HepG2 (cell line): ENCODE measurements at regions not wholly inside any gene's neighbourhood (a gene's known extent, or its start where the extent isn't known, plus 50 kb on each side); places are given as distances from the start of the nearest gene placed in this dataset.

Source experiments
- ATAC-seq: fragments of 200-7000 bp; cut with Tn5 transposase; 3 replicates; pipeline ENCODE4 v1.9.1; 2020; ENCODE audit warnings: mild to moderate bottlenecking, moderate library complexity
- BruUV-seq: library from RNA; stranded (reverse); fragments of 400-500 nt; replicated peaks from 2 replicates; lab custom pipeline; 2021; lab: Mats Ljungman, UMichigan
- CTCF ChIA-PET: fragments of 300-600 bp; formaldehyde crosslinking; extraction: SDS; loops from one replicate; lab custom pipeline; 2021; ENCODE audit warnings: low total read pairs, inconsistent platforms, low intra/inter-chr PET ratio; lab: Yijun Ruan, JAX
- POLR2A ChIA-PET: fragments of 350-600 bp; sonication (Branson Sonifier 250); formaldehyde crosslinking; loops from one replicate; lab custom pipeline; 2020; ENCODE audit warnings: antibody characterized with exemption, inconsistent platforms; lab: Yijun Ruan, JAX
- DNase-seq: peaks from one replicate; pipeline ENCODE4 v3.0.0-alpha.2; 2015; ENCODE audit warnings: low spot score
- FAIRE-seq: peaks from 3 replicates; lab custom pipeline; 2011; peaks lifted over from hg19 to GRCh38; lab: Jason Lieb, UNC
- H2AFZ ChIP-seq: one replicate; pipeline ENCODE4 v1.6.1; 2011; ENCODE audit warnings: low read length, inconsistent platforms
- H3K27ac ChIP-seq: fragments of 300-600 bp; 3 replicates; pipeline ENCODE4 v1.8.0; 2011; ENCODE audit warnings: mixed run types, mild to moderate bottlenecking, mixed read lengths, low read length, inconsistent platforms; ENCODE audit not compliant: insufficient read depth; ENCODE audit errors: extremely low read length
- H3K27me3 ChIP-seq, 2 experiments: fragments of 200-600 bp in 1 of 2; 2 replicates in 1 of 2; 3 replicates in 1 of 2; pipeline versions ENCODE4 v1.6.0 to v1.8.0; 2011; ENCODE audit warnings: low read length in 2 of 2, mild to moderate bottlenecking in 2 of 2, moderate library complexity in 2 of 2, inconsistent platforms in 1 of 2; ENCODE audit not compliant: insufficient read depth in 2 of 2, control insufficient read depth in 1 of 2
- H3K36me3 ChIP-seq, 2 experiments: fragments of 200-600 bp in 1 of 2; replicated peaks in 1 of 2; 2 replicates in 1 of 2; 3 replicates in 1 of 2; pipeline versions ENCODE4 v1.5.1 to v1.8.0; 2011; ENCODE audit warnings: low read length in 2 of 2, inconsistent platforms in 1 of 2; ENCODE audit not compliant: insufficient read depth in 2 of 2, control insufficient read depth in 1 of 2
- H3K4me1 ChIP-seq: 2 replicates; pipeline ENCODE4 v1.5.1; 2012; ENCODE audit warnings: low read length, inconsistent platforms; ENCODE audit not compliant: insufficient read depth
- H3K4me2 ChIP-seq: 2 replicates; pipeline ENCODE4 v1.6.0; 2011; ENCODE audit warnings: low read depth, low read length, inconsistent platforms
- H3K4me3 ChIP-seq, 3 experiments: fragments of 200-600 bp in 1 of 3; sonication (generic), shearing (Covaris generic) in 1 of 3; replicated peaks in 1 of 3; 2 replicates each; pipeline ENCODE4 v1.5.1; 2011 to 2016; ENCODE audit warnings: low read length in 3 of 3, inconsistent platforms in 2 of 3, low read depth in 2 of 3, mild to moderate bottlenecking in 2 of 3, control low read depth in 1 of 3, mixed read lengths in 1 of 3; ENCODE audit not compliant: insufficient read depth in 1 of 3
- H3K79me2 ChIP-seq: one replicate; pipeline ENCODE4 v1.6.1; 2011; ENCODE audit warnings: low read length, inconsistent platforms; ENCODE audit not compliant: insufficient read depth
- H3K9ac ChIP-seq: 2 replicates; pipeline ENCODE4 v1.6.0; 2011; ENCODE audit warnings: mild to moderate bottlenecking, low read depth, low read length, inconsistent platforms; ENCODE audit not compliant: insufficient read depth
- H3K9me3 ChIP-seq: 2 replicates; pipeline ENCODE4 v1.5.1; 2012; ENCODE audit warnings: mild to moderate bottlenecking, low read length
- H4K20me1 ChIP-seq: 2 replicates; pipeline ENCODE4 v1.6.0; 2011; ENCODE audit warnings: inconsistent platforms, mild to moderate bottlenecking, low read length, moderate library complexity; ENCODE audit not compliant: insufficient read depth
- MAFF ChIP-seq: IDR thresholded peaks from 2 replicates; pipeline ENCODE4 v1.6.1; 2011; ENCODE audit warnings: low read depth, low read length, improper control_type of control experiment
- MAFK ChIP-seq, 2 experiments: IDR thresholded peaks in 1 of 2; conservative IDR thresholded peaks in 1 of 2; 2 replicates each; pipeline ENCODE4 v1.6.1; 2011; ENCODE audit warnings: improper control_type of control experiment in 2 of 2, low read length in 2 of 2
- NFE2 ChIP-seq: sonication (generic); formaldehyde crosslinking; IDR thresholded peaks from 2 replicates; pipeline ENCODE4 v1.4.0; 2020; ENCODE audit warnings: missing genetic modification reagents
- PHF8 ChIP-seq: sonication (generic); formaldehyde crosslinking; IDR thresholded peaks from 2 replicates; pipeline ENCODE4 v1.5.0; 2020; ENCODE audit warnings: missing genetic modification reagents
- ZNF207 ChIP-seq: fragments of 450-650 bp; IDR thresholded peaks from 2 replicates; pipeline ENCODE4 v1.6.1; 2016; ENCODE audit warnings: antibody characterized with exemption, borderline replicate concordance
- WGBS: methylation state at CpG from one replicate; pipeline ENCODE4 v1.1.6; 2017; ENCODE audit warnings: low lambda C conversion rate; 5-methylcytosine and 5-hydroxymethylcytosine counted together
- in situ Hi-C: cut with HindIII; loops from 2 replicates; pipeline ENCODE4 v1.10.0; 2017; ENCODE audit warnings: low pct_unique_long_range_greater_than_20kb; ENCODE audit not compliant: extremely low pct_ligation_motif_present
- intact Hi-C: fragments of 100-400 bp; cut with micrococcal nuclease; formaldehyde crosslinking; loops from one replicate; pipeline ENCODE4 v1.10.0; 2022; ENCODE audit not compliant: unreplicated experiment
- TF ChIP-seq, protein P1 (sequence below): sonication (generic); formaldehyde crosslinking; IDR thresholded peaks from 2 replicates; pipeline ENCODE4 v1.4.0; 2020; ENCODE audit warnings: missing genetic modification reagents

DNA sequence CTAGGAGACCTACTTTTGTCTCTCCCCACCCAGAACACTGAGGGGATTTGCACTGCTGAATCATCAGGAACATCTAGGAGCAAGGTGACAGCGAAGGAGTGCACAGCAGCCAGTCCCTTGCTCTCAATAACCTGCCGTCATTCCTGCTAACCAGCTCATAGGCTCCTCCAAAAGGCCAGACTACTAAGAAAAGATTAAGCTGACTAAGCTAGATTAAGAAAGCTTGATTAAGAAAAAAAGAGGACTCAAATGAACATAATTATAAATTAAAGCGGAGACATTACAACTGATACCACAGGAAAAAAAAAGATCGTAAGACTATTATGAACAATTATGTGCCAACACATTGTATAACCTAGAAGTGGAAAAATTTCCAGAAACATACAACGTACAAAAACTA, 1254.8 kb upstream of the CHAC2 start:
- POLR2A ChIA-PET, result no interaction called here
- CTCF ChIA-PET, result no interaction called here

More for the DNA sequence above, 1254.8 kb upstream of the CHAC2 start:
- ATAC-seq (no peak), FAIRE-seq (no peak), DNase-seq (no peak)
- no peaks in the 10 kb centered on the region for H3K27me3 ChIP-seq
- no peaks in the 10 kb centered on the region for H4K20me1 ChIP-seq
- in situ Hi-C loops (no loop called here), intact Hi-C loops (loop anchor here (2.0 kb wide), 1 partner anchor 48 kb away; no protein-coding TSS in a partner anchor)
- H3K4me2 ChIP-seq, result no peak overlapping the region
- H2AFZ ChIP-seq, result no peak overlapping the region
- no TSS peak for BruUV-seq
- 34% methylated on average over 5 of the region's 5 CpGs for WGBS
- H3K9me3 ChIP-seq, result peaks cover 71% of the 10 kb centered on the region
- H3K4me3 ChIP-seq, result no peak overlapping the region
- no peak overlapping the region for H3K9ac ChIP-seq
- H3K4me1 ChIP-seq, result no peaks in the 10 kb centered on the region
- H3K36me3 ChIP-seq, result no peaks in the 10 kb centered on the region
- no peak overlapping the region for H3K27ac ChIP-seq
- peak; percentile 57 for TF ChIP-seq MAFF
- peak; percentile 48 to 77; a peak in 3 of 4 replicates for TF ChIP-seq MAFK (conservative IDR thresholded peaks at IDR 0.05 in 1 of 2, IDR thresholded peaks at IDR 0.05 in 1 of 2; ENCODE audit: low read length in 2 of 2)
- TF ChIP-seq, protein P1, sequence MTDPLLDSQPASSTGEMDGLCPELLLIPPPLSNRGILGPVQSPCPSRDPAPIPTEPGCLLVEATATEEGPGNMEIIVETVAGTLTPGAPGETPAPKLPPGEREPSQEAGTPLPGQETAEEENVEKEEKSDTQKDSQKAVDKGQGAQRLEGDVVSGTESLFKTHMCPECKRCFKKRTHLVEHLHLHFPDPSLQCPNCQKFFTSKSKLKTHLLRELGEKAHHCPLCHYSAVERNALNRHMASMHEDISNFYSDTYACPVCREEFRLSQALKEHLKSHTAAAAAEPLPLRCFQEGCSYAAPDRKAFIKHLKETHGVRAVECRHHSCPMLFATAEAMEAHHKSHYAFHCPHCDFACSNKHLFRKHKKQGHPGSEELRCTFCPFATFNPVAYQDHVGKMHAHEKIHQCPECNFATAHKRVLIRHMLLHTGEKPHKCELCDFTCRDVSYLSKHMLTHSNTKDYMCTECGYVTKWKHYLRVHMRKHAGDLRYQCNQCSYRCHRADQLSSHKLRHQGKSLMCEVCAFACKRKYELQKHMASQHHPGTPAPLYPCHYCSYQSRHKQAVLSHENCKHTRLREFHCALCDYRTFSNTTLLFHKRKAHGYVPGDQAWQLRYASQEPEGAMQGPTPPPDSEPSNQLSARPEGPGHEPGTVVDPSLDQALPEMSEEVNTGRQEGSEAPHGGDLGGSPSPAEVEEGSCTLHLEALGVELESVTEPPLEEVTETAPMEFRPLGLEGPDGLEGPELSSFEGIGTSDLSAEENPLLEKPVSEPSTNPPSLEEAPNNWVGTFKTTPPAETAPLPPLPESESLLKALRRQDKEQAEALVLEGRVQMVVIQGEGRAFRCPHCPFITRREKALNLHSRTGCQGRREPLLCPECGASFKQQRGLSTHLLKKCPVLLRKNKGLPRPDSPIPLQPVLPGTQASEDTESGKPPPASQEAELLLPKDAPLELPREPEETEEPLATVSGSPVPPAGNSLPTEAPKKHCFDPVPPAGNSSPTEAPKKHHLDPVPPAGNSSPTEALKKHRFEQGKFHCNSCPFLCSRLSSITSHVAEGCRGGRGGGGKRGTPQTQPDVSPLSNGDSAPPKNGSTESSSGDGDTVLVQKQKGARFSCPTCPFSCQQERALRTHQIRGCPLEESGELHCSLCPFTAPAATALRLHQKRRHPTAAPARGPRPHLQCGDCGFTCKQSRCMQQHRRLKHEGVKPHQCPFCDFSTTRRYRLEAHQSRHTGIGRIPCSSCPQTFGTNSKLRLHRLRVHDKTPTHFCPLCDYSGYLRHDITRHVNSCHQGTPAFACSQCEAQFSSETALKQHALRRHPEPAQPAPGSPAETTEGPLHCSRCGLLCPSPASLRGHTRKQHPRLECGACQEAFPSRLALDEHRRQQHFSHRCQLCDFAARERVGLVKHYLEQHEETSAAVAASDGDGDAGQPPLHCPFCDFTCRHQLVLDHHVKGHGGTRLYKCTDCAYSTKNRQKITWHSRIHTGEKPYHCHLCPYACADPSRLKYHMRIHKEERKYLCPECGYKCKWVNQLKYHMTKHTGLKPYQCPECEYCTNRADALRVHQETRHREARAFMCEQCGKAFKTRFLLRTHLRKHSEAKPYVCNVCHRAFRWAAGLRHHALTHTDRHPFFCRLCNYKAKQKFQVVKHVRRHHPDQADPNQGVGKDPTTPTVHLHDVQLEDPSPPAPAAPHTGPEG, result no peak
- TF ChIP-seq PHF8 (CRISPR knock-in tag), result no peak
- TF ChIP-seq NFE2 (CRISPR knock-in tag), result no peak
- no peak for TF ChIP-seq ZNF207
- H3K79me2 ChIP-seq, result no peaks in the 10 kb centered on the region
